ENCODE measurements at regions not wholly inside any gene's neighbourhood (a gene's known extent, or its start where the extent isn't known, plus 50 kb on each side); places are given as distances from the start of the nearest gene placed in this dataset.

DNA sequence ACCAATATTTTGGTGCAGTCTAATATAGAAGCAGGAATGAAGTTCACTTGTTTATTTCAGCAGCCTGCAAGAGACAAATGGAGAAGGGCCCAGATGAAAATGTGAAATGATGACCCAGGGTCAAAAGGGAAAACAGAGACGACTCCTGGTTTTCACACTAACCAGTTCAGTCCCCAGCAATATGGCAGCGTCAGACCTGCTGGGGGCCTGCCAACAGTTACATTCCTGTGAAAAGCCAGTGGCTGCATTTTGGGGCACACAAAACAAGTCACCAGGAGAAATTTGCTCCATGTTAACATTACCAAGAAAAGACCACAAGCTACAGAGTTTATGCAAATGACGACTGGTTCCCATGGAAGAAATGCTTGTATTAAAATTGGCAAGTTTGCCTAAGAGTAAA is 80.2 kb downstream of the CCDC34 start:
- TF ChIP-seq, protein P1, sequence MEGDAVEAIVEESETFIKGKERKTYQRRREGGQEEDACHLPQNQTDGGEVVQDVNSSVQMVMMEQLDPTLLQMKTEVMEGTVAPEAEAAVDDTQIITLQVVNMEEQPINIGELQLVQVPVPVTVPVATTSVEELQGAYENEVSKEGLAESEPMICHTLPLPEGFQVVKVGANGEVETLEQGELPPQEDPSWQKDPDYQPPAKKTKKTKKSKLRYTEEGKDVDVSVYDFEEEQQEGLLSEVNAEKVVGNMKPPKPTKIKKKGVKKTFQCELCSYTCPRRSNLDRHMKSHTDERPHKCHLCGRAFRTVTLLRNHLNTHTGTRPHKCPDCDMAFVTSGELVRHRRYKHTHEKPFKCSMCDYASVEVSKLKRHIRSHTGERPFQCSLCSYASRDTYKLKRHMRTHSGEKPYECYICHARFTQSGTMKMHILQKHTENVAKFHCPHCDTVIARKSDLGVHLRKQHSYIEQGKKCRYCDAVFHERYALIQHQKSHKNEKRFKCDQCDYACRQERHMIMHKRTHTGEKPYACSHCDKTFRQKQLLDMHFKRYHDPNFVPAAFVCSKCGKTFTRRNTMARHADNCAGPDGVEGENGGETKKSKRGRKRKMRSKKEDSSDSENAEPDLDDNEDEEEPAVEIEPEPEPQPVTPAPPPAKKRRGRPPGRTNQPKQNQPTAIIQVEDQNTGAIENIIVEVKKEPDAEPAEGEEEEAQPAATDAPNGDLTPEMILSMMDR (IDR thresholded peaks at IDR 0.05) = no peak
- TF ChIP-seq POLR2A (IDR thresholded peaks at IDR 0.05) = no peak

Data from breast epithelium (tissue), 3 donors.